ENCODE measurements at regions not wholly inside any gene's neighbourhood (a gene's known extent, or its start where the extent isn't known, plus 50 kb on each side); places are given as distances from the start of the nearest gene placed in this dataset.

DNA sequence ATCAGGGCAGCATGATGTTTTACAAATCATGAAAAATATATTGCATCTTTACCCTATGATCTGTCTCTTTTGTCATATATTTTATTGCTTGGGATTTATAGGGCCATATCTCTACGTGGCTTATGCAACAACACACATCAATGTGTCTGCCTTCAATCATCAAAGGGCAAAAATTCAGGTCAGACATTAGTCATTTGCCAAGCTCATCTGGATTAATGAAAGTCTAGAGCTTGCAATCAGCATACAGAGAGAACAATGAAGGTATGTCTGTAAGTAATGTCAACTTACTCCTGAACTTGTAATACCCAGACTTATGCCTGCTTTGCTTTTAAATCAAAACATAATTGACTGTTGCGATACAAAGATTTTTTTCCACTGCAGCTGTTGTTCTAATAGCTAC, 282.7 kb downstream of the HAO1 start:
- Histone ChIP-seq H3K9me3 (ENCODE audit: control insufficient read depth, insufficient read depth, low read length) (no peaks in the 10 kb centered on the region), H3K27ac (ENCODE audit: low read length) (no peak overlapping the region), H3K36me3 (ENCODE audit: control insufficient read depth, insufficient read depth, low read length) (no peaks in the 10 kb centered on the region), H3K27me3 (ENCODE audit: control insufficient read depth, insufficient read depth, low read length) (no peaks in the 10 kb centered on the region), H3K4me1 (ENCODE audit: control insufficient read depth, insufficient read depth, low read length) (no peaks in the 10 kb centered on the region), H3K4me3 (ENCODE audit: low read length) (no peak overlapping the region)
- Mint-ChIP-seq H3K27me3 (ENCODE audit: low read depth in 2 of 2) (no peaks in the 10 kb centered on the region), H3K4me1 (no peaks in the 10 kb centered on the region), H3K9me3 (peaks cover 1 to 7% of the 10 kb centered on the region in 2 donors), H3K27ac (no peak overlapping the region), H3K4me3 (no peak overlapping the region), H3K36me3 (no peaks in the 10 kb centered on the region)
- intact Hi-C loops (cut with micrococcal nuclease): no loop called here
- no peak for DNase-seq
- ATAC-seq: no peak
- TF ChIP-seq, protein P1, sequence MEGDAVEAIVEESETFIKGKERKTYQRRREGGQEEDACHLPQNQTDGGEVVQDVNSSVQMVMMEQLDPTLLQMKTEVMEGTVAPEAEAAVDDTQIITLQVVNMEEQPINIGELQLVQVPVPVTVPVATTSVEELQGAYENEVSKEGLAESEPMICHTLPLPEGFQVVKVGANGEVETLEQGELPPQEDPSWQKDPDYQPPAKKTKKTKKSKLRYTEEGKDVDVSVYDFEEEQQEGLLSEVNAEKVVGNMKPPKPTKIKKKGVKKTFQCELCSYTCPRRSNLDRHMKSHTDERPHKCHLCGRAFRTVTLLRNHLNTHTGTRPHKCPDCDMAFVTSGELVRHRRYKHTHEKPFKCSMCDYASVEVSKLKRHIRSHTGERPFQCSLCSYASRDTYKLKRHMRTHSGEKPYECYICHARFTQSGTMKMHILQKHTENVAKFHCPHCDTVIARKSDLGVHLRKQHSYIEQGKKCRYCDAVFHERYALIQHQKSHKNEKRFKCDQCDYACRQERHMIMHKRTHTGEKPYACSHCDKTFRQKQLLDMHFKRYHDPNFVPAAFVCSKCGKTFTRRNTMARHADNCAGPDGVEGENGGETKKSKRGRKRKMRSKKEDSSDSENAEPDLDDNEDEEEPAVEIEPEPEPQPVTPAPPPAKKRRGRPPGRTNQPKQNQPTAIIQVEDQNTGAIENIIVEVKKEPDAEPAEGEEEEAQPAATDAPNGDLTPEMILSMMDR (IDR thresholded peaks at IDR 0.05): no peak
- 81% methylated on average over 2 of the region's 2 CpGs for WGBS (ENCODE audit: insufficient coverage)

DNA sequence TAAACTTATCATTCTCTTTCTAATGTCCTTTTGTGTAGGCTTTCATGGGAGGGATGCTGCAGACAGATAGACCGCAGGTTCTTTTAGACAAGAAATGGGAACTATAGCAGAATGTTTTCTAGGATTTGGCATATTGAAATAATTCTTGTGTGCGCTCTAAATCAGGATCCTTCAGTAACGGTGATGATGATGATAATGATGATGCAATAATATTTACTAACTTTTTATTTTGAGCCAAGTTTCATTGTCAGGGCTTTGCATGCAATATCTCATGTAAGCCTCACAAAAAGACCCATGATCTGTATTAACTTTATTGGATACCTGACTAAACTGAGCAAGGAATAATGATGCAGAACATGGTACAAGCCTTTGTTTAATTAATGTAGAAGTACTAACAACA, 280.1 kb downstream of the HAO1 start:
- Mint-ChIP-seq H3K4me1 (no peaks in the 10 kb centered on the region), H3K4me3 (no peak overlapping the region), H3K27ac (no peak overlapping the region), H3K36me3 (no peaks in the 10 kb centered on the region), H3K27me3 (ENCODE audit: low read depth in 2 of 2) (no peaks in the 10 kb centered on the region), H3K9me3 (peaks cover 0 to 6% of the 10 kb centered on the region in 2 donors)
- DNase-seq (no peak), ATAC-seq (no peak)
- Histone ChIP-seq H3K27ac (ENCODE audit: low read length) (no peak overlapping the region), H3K9me3 (ENCODE audit: control insufficient read depth, insufficient read depth, low read length) (no peaks in the 10 kb centered on the region), H3K4me1 (ENCODE audit: control insufficient read depth, insufficient read depth, low read length) (no peaks in the 10 kb centered on the region), H3K36me3 (ENCODE audit: control insufficient read depth, insufficient read depth, low read length) (no peaks in the 10 kb centered on the region), H3K4me3 (ENCODE audit: low read length) (no peak overlapping the region), H3K27me3 (ENCODE audit: control insufficient read depth, insufficient read depth, low read length) (no peaks in the 10 kb centered on the region)
- intact Hi-C loops (cut with micrococcal nuclease): no loop called here
- 97% methylated on average over 2 of the region's 3 CpGs for WGBS (ENCODE audit: insufficient coverage)
- TF ChIP-seq, protein P1 (IDR thresholded peaks at IDR 0.05): no peak

DNA sequence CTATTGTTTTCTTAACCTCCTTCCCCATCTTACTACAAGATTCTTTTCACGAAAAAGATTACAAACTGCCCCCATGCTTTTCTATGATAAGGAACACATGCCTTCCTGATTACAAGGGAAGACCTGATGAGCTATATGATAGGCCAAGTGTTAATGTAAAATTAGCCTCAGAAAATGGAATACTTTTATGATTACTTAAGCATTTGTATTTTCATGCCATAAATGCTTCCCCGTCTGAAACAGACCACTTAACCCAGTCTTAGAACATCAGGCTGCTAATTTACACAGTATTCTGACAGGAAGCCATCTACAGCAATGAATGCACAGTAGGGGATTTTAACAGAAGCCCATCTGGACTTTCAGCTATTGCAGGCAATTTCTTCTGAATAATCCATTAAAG, 274.9 kb downstream of the HAO1 start:
- Mint-ChIP-seq H3K27me3 (ENCODE audit: low read depth in 2 of 2) (no peaks in the 10 kb centered on the region), H3K4me1 (no peaks in the 10 kb centered on the region), H3K27ac (no peak overlapping the region), H3K9me3 (peaks cover 0 to 6% of the 10 kb centered on the region in 2 donors), H3K36me3 (no peaks in the 10 kb centered on the region), H3K4me3 (no peak overlapping the region)
- WGBS (ENCODE audit: insufficient coverage): 36% methylated on average over 1 of the region's 2 CpGs
- Histone ChIP-seq H3K27me3 (ENCODE audit: control insufficient read depth, insufficient read depth, low read length) (no peaks in the 10 kb centered on the region), H3K36me3 (ENCODE audit: control insufficient read depth, insufficient read depth, low read length) (no peaks in the 10 kb centered on the region), H3K4me1 (ENCODE audit: control insufficient read depth, insufficient read depth, low read length) (no peaks in the 10 kb centered on the region), H3K4me3 (ENCODE audit: low read length) (no peak overlapping the region), H3K27ac (ENCODE audit: low read length) (no peak overlapping the region), H3K9me3 (ENCODE audit: control insufficient read depth, insufficient read depth, low read length) (no peaks in the 10 kb centered on the region)
- TF ChIP-seq, protein P1 (IDR thresholded peaks at IDR 0.05): no peak
- intact Hi-C loops (cut with micrococcal nuclease): no loop called here
- no peak for ATAC-seq
- no peak for DNase-seq

DNA sequence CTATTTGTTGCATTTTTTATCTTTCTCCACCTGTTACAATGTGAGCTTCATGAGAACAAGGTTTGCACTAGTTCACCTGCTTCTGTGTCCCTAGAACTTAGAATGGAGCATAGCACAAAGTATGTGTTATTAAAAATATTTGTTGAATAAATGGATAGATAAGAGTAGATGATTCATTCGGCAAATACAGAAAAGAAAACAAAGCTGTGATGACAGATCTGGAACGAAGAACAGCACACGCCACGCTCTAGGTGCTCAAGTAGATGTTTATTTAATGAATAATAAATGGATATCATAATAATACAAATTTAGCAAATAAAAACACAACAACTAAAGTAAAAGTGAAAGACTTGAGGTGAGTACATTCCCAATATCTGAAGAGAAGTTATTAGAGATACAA, 273.1 kb downstream of the HAO1 start:
- intact Hi-C loops (cut with micrococcal nuclease): no loop called here
- no peak overlapping the region for H3K27ac Mint-ChIP-seq
- H3K27me3 Mint-ChIP-seq (ENCODE audit: low read depth in 2 of 2): no peaks in the 10 kb centered on the region
- H3K4me1 ChIP-seq (ENCODE audit: control insufficient read depth, insufficient read depth, low read length): no peaks in the 10 kb centered on the region
- H3K4me3 ChIP-seq (ENCODE audit: low read length): no peak overlapping the region
- no peaks in the 10 kb centered on the region for H3K9me3 ChIP-seq (ENCODE audit: control insufficient read depth, insufficient read depth, low read length)
- no peaks in the 10 kb centered on the region for H3K27me3 ChIP-seq (ENCODE audit: control insufficient read depth, insufficient read depth, low read length)
- 94% methylated on average over 2 of the region's 4 CpGs for WGBS (ENCODE audit: insufficient coverage)
- H3K4me1 Mint-ChIP-seq: no peaks in the 10 kb centered on the region
- peaks cover 0 to 2% of the 10 kb centered on the region in 2 donors for H3K9me3 Mint-ChIP-seq
- H3K36me3 ChIP-seq (ENCODE audit: control insufficient read depth, insufficient read depth, low read length): no peaks in the 10 kb centered on the region
- TF ChIP-seq, protein P1 (IDR thresholded peaks at IDR 0.05): no peak
- DNase-seq (no peak), ATAC-seq (no peak)
- no peaks in the 10 kb centered on the region for H3K36me3 Mint-ChIP-seq
- H3K27ac ChIP-seq (ENCODE audit: low read length): no peak overlapping the region
- H3K4me3 Mint-ChIP-seq: no peak overlapping the region

Measured in natural killer cell (primary cell).